ENCODE measurements at regions not wholly inside any gene's neighbourhood (a gene's known extent, or its start where the extent isn't known, plus 50 kb on each side); places are given as distances from the start of the nearest gene placed in this dataset.

GRCh38 chr4:35689870-35690269 is 554.4 kb downstream of the ARAP2 start:
- no peak for TF ChIP-seq POLR2AphosphoS5 (IDR thresholded peaks at IDR 0.05; ENCODE audit: low read depth, low read length)
- TF ChIP-seq POLR2A (IDR thresholded peaks at IDR 0.05; ENCODE audit: low read depth, low read length), result no peak
